OCI-LY1 (cell line): ENCODE measurements at regions not wholly inside any gene's neighbourhood (a gene's known extent, or its start where the extent isn't known, plus 50 kb on each side); places are given as distances from the start of the nearest gene placed in this dataset.

ENCODE experiments used
- CTCF ChIP-seq: fragments of 200-600 bp; sonication (generic), shearing (Covaris generic); IDR thresholded peaks from 2 replicates; pipeline ENCODE4 v1.5.1; 2017; ENCODE audit warnings: mild to moderate bottlenecking, antibody characterized with exemption, low read length, moderate library complexity, mixed read lengths
- EZH2 ChIP-seq: fragments of 200-600 bp; sonication (generic), shearing (Covaris generic); IDR thresholded peaks from 2 replicates; pipeline ENCODE4 v1.8.0; 2017; ENCODE audit warnings: borderline replicate concordance, mixed run types, mild to moderate bottlenecking, antibody characterized with exemption, low read length, moderate library complexity, mixed read lengths

DNA sequence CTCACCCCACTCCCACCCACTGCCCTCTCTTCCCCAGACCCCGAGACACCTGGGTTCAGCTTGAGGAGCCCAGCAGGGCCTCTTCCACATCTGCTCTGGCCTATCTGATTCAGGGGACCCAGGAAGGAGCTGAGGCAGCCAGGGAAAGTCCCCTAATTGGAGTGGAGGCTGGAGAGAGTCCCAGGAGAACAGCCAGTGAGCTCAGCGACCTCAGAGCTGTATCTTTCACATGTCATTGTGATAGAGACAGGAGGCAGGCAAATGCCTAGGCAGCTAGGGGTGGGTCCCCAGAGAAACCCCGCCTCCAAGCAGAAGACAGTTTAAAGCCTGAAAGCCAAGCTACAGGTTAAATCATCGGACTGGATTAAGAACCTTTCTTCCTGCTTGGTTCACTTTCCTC, 122.7 kb downstream of the MATN1 start:
- TF ChIP-seq CTCF, result no peak
- TF ChIP-seq EZH2, result no peak
